HFFc6 (cell line): ENCODE measurements at regions not wholly inside any gene's neighbourhood (a gene's known extent, or its start where the extent isn't known, plus 50 kb on each side); places are given as distances from the start of the nearest gene placed in this dataset.
"Not testable (repeated sequence)": the region's sequence is repeated elsewhere in the genome, so short reads cannot be mapped to it uniquely, and the experiment has no call there.

Source experiments
- DNase-seq: peaks from one replicate; pipeline ENCODE4 v3.0.0-alpha.2; 2018
- H3K27ac Mint-ChIP-seq: 2 replicates; pipeline ENCODE4 v1.8.0; 2020; ENCODE audit warnings: mild to moderate bottlenecking, mixed read lengths
- H3K27me3 Mint-ChIP-seq: 2 replicates; pipeline ENCODE4 v1.8.0; 2021; ENCODE audit warnings: mild to moderate bottlenecking, moderate library complexity, mixed read lengths; ENCODE audit not compliant: insufficient read depth
- H3K36me3 Mint-ChIP-seq: 2 replicates; pipeline ENCODE4 v1.8.0; 2021; ENCODE audit warnings: low read depth, mixed read lengths
- H3K4me1 Mint-ChIP-seq: 2 replicates; pipeline ENCODE4 v1.8.0; 2020; ENCODE audit warnings: low read depth, mixed read lengths
- H3K4me3 Mint-ChIP-seq: 2 replicates; pipeline ENCODE4 v1.8.0; 2020; ENCODE audit warnings: mild to moderate bottlenecking, moderate library complexity, mixed read lengths
- H3K9me3 Mint-ChIP-seq: 2 replicates; pipeline ENCODE4 v1.8.0; 2020; ENCODE audit warnings: mild to moderate bottlenecking, mixed read lengths
- TF ChIP-seq, protein P1 (sequence below): fragments of 200-600 bp; sonication (generic); IDR thresholded peaks from 2 replicates; pipeline ENCODE4 v1.5.0; 2021; ENCODE audit warnings: antibody characterized with exemption, mild to moderate bottlenecking

DNA sequence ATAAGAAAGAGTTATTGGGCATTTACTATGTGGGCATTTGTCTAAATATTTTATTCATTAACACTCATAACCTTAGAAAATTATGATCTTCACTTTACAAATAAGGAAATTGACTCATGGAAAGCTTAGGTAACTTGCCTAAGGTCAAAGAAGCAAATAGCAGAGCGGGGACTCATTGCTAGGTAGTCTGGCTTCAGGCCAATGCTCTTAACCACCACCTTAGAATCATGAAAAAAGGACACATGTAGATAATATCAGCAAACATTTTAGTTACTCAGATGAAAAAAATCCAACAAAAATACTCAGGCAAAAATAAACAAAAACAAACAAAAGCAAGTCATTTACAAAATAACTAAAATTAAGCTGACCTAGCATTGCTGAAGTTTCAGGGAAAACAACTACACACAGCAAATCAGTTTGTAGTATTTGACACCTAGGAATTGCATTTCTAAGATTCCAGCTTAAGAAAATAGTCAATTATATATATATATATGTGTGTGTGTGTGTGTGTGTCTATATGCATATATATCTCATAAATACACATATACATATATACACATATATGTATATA lies 166.0 kb downstream of the HMHB1 start:
- Mint-ChIP-seq H3K36me3 (peaks cover 14% of the 10 kb centered on the region), H3K27ac (no peak overlapping the region), H3K4me3 (no peak overlapping the region), H3K27me3 (no peaks in the 10 kb centered on the region; the same call in 1 of the 2 replicates), H3K9me3 (no peaks in the 10 kb centered on the region), H3K4me1 (peaks cover 57% of the 10 kb centered on the region)
- TF ChIP-seq, protein P1, sequence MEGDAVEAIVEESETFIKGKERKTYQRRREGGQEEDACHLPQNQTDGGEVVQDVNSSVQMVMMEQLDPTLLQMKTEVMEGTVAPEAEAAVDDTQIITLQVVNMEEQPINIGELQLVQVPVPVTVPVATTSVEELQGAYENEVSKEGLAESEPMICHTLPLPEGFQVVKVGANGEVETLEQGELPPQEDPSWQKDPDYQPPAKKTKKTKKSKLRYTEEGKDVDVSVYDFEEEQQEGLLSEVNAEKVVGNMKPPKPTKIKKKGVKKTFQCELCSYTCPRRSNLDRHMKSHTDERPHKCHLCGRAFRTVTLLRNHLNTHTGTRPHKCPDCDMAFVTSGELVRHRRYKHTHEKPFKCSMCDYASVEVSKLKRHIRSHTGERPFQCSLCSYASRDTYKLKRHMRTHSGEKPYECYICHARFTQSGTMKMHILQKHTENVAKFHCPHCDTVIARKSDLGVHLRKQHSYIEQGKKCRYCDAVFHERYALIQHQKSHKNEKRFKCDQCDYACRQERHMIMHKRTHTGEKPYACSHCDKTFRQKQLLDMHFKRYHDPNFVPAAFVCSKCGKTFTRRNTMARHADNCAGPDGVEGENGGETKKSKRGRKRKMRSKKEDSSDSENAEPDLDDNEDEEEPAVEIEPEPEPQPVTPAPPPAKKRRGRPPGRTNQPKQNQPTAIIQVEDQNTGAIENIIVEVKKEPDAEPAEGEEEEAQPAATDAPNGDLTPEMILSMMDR: no peak
- no peak for DNase-seq

DNA sequence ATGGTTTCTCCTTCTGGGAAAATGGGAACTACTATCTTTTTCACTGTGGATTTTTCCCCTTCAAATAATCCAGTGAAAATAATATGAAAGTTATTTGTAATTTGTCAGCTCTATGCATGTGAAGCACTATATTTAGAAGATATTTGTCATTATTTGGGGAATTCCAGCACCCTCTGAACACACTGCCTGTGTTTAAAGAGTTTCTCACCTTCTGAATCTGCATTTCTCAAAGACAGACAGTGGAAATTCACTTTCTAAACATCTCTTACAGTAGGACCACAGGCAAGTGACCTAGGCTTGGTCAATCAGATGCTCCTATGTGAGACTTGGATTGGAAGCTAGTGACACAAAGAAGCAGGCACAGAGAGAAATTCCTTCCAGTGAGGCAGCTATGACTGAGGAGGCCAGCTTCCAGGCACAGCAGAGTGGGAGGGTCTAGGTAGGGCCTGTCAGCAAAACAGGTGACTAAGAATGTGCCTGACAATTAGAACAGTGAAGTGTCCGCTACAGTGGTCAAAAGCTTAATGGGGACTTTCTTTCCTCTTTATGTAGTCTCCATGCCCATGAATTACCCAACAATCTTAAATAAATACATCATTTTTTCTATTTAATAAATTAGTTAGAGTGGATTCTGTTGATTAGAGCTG lies 167.2 kb downstream of the HMHB1 start:
- H3K36me3 Mint-ChIP-seq: peaks cover 20% of the 10 kb centered on the region
- H3K27me3 Mint-ChIP-seq: no peaks in the 10 kb centered on the region; the same call in 1 of the 2 replicates
- DNase-seq: no peak
- TF ChIP-seq, protein P1: no peak
- 0 out of 2 replicates have a peak overlapping the region, but pooled peaks have one; percentile 20 for H3K27ac Mint-ChIP-seq
- H3K9me3 Mint-ChIP-seq: no peaks in the 10 kb centered on the region
- peaks cover 65% of the 10 kb centered on the region for H3K4me1 Mint-ChIP-seq
- H3K4me3 Mint-ChIP-seq: no peak overlapping the region

DNA sequence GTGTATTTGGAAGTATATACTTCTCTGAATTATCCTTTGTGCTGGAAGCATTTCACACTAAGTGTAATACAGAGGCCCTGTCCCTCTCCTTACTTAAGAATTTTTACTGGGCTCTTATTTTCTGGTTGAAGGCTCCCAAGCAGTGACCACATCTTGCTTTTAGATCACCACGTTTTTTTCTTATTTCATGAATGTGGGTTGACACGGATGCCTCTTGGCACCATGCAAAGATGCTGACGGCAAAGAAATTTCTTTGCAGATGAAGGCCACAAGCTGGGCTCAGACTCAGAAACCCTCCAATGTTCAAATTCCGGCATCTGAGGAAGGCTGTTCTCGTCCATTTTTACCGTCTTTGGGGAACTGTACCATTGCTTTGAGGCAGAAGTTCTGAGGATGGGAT lies 168.5 kb downstream of the HMHB1 start:
- no peaks in the 10 kb centered on the region for H3K9me3 Mint-ChIP-seq
- peaks cover 27% of the 10 kb centered on the region for H3K36me3 Mint-ChIP-seq
- no peak overlapping the region for H3K27ac Mint-ChIP-seq
- no peak for DNase-seq
- H3K4me1 Mint-ChIP-seq: peaks cover 69% of the 10 kb centered on the region
- TF ChIP-seq, protein P1: no peak
- no peak overlapping the region for H3K4me3 Mint-ChIP-seq
- no peaks in the 10 kb centered on the region; the same call in 1 of the 2 replicates for H3K27me3 Mint-ChIP-seq

DNA sequence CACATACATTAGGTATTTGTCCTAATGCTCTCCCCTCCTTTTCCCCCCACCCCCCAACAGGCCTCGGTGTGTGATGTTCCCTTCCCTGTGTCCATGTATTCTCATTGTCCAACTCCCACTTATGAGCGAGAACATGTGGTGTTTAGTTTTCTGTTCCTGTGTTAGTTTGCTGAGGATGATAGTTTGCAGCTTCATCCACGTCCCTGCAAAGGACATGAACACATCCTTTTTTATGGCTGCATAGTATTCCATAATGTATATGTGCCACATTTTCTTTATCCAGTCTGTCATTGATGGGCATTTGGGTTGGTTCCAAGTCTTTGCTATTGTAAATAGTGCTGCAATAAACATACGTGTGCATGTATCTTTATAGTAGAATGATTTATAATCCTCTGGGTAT lies 171.0 kb downstream of the HMHB1 start:
- not testable (repeated sequence) for DNase-seq, H3K27me3 Mint-ChIP-seq, H3K4me3 Mint-ChIP-seq, H3K27ac Mint-ChIP-seq, H3K9me3 Mint-ChIP-seq
- Mint-ChIP-seq H3K4me1 (peaks cover 69% of the 10 kb centered on the region), H3K36me3 (peaks cover 27% of the 10 kb centered on the region)

DNA sequence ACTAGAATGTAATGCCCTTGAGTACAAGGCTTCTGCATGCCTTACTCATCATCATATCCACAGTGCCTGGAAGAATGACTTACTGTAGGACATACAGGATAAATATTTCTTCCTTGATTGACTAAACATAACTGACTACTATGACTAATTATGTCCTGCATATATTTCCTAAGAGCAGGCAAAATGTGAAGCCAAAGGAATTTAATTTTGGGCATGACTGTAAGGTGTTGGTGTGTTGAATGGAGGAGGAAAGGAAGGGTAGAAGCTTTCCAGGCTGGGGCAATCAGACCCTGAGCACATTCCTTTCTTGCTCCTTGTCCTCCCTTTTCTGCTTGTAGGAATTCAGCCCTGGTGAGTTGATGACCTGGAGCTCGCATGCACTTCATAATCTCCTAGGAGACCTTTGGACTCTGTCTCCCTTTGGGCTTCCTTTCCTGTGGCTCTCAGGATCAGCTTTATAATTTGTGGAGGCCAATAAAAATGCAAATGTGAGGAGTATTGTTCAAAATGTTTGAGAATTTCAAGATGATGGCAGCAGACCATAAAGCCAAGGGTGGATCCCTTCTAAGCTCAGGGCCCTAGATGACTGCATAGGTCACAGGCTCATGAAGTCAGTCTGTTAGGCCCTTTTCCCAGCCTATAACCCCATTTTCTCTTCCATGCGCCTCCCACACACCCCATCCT lies 174.0 kb downstream of the HMHB1 start:
- Mint-ChIP-seq H3K4me3 (peak overlapping the region; percentile 67), H3K4me1 (peaks cover 75% of the 10 kb centered on the region), H3K36me3 (peaks cover 29% of the 10 kb centered on the region), H3K27ac (peak overlapping the region; percentile 94), H3K27me3 (no peaks in the 10 kb centered on the region; the same call in 1 of the 2 replicates), H3K9me3 (no peaks in the 10 kb centered on the region)
- TF ChIP-seq, protein P1: no peak
- peak; percentile 87 for DNase-seq
